Glomerular visceral epithelial cell (primary cell): ENCODE measurements at regions not wholly inside any gene's neighbourhood (a gene's known extent, or its start where the extent isn't known, plus 50 kb on each side); places are given as distances from the start of the nearest gene placed in this dataset.
"Not testable (repeated sequence)": the region's sequence is repeated elsewhere in the genome, so short reads cannot be mapped to it uniquely, and the experiment has no call there.

Experiments used
- DNase-seq: peaks from one replicate; pipeline ENCODE4 v3.0.0-alpha.2; 2016; ENCODE audit errors: extremely low spot score

DNA sequence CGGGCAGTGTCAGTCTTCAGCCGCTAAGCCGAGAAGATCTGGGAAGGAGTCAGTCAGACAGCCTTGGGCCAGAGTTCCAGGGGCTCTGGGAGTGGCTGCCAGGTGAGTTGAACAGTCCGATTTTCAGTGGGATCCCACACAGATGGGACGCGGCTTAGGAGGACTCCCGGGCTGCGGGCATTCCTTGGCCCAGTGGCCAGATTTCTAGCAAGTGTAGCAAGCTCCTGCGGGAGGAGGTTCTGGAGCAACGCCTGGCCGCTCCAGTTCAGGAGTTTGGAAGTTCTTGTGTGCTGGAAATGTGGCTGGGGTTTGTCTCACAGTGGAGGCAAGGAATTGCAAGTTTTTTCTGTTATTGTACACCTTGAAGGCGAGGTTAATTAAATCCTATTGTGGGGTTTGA lies 414.0 kb upstream of the EPHA7 start:
- DNase-seq: not testable (repeated sequence)

DNA sequence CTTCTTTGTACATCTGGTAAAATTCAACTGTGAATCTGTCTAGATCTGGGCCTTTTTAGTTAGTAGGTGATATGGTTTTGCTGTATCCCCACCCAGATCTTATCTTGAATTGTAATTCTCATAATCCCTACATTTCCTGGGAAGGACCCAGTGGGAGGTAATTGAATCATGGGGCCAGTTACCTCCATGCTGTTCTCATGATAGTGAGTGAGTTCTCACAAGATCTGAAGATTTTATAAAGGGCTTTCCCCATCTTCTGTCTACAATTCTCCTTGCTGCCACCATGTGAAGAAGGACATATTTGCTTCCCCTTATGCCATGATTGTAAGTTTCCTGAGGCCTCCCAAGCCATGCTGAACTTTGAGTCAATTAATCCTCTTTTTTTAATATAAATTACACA lies 410.4 kb upstream of the EPHA7 start:
- DNase-seq: not testable (repeated sequence)

- no peak for DNase-seq
These were observed 409.6 kb upstream of the EPHA7 start for GRCh38 chr6:93829009-93829408.

DNA sequence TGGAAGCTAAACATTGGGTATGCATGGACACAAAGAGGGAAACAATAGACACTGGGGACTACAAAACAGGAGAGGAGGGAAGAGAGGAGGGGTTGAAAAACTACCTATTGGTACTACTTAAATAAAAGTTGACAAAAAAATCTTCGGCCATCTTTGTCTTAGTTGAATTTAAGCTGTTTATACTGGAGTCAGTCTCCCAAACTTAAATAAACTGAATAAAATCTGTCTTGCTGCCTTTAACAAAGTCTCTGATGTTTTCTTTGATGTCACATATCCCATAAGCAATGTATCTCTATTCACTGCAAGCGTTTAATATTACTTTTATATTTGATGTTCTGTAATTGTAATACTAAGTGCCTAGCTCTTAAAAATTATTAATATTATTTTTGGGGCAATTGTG lies 409.2 kb upstream of the EPHA7 start:
- DNase-seq: no peak

- no peak for DNase-seq
These were observed 408.4 kb upstream of the EPHA7 start for GRCh38 chr6:93827728-93828127.

DNA sequence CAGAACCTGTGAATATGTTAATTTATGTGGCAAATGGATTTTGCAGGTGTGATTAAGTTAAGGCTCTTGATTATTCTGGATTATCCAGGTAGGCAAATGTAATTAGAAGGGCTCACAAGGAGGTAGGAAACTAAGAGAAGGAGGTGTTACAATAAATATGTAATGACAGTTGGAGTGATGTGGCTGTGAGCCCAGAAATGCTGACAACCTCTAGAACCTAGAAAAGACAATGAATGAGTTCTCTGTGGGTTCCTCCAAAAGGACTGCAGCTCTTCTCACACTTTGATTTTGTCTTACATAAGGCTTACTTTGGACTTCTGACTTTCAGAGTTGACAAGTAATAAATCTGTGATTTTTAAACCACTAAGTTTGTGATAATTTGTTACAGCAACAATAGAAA lies 406.6 kb upstream of the EPHA7 start:
- no peak for DNase-seq

GRCh38 chr6:93823489-93823888 lies 404.1 kb upstream of the EPHA7 start:
- no peak for DNase-seq

- DNase-seq: no peak
These were observed 403.3 kb upstream of the EPHA7 start for GRCh38 chr6:93822434-93823265.

DNA sequence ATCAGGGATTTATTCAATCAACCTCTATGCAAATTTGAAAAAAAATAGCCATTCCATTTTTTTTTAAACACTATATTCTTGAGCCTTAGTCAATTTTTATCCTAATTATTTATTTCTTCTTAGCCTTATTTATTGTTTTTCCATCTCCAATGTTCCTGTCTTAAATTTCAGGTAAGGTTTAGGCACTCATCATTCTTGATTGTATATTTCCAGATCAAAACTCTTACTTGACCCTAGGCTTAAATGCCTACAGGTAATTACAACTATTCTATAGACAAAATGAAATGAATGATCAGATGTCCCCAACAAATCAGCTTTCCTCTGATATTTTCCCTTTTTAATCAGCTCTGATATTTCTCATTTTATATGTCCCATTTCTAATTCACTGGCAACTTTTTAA lies 402.6 kb upstream of the EPHA7 start:
- DNase-seq: no peak

DNA sequence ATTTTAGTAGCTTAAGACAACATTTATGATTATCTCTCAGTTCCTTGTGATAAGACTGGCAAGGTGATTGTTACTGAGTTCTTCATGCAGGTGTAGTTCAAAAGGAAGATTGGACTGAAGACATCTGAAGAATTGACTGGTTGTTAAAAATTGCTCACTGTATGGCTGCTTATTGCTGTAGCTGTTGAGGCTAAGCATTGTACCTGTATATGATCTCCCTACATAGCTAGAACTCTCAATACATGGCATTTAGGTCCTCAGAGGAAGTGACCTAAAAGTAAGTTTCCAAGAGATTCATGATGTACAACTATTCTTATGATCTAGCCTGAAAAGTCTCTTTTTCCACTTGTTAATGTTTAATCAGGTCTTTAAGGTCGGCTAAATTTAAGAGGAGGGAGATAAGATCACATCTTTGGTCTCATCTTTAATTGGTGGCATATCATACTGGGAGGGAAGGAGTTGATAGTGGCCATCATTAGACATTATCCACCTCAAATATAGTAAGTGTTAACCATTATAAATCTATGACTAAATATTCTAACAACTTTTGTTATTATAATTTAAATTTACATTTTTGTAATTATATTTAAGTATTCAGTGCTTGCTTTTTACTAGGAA lies 401.2 kb upstream of the EPHA7 start:
- no peak for DNase-seq

DNA sequence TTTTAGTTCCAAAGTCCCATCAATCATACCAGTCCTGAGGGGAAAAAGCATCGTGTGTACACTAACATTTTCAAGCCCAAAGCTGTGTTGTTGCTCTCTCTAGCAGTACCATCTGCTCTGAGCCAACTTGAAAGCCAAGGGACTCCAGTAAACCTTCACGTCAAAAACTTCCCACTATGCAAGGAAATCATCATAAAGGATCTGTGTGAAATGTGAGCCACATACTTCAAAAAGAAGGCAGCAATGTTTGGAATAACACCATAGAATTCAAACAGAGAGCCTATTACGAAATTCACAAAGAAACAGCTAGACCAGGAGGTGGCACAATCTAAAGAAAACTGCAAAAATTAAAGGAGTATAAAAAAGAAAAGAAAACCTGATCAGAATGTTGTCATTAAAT lies 399.8 kb upstream of the EPHA7 start:
- no peak for DNase-seq

GRCh38 chr6:93817937-93818336 lies 398.6 kb upstream of the EPHA7 start:
- DNase-seq: no peak

GRCh38 chr6:93806409-93807270 lies 387.3 kb upstream of the EPHA7 start:
- DNase-seq: no peak

GRCh38 chr6:93801101-93801847 lies 381.9 kb upstream of the EPHA7 start:
- no peak for DNase-seq

GRCh38 chr6:93799226-93799625 lies 379.9 kb upstream of the EPHA7 start:
- peak; percentile 49 for DNase-seq

DNA sequence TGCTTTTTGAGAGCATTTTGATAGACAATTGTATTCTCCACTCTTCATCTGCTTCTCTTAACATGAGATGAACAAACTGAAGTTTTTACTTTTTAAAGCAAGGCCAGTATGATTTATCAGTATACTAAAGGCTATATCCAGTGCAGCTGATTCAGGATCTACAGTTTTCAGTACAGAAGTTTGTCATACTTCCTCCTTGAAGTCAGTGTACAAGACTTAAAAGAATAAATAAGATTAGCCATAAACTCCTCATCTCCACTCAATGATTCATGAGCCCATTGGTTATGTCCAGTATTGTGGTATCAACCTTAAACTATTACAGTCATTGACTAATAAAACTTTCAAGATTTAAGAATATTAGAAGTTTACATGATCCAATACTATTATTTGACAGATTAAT lies 374.8 kb upstream of the EPHA7 start:
- no peak for DNase-seq

DNA sequence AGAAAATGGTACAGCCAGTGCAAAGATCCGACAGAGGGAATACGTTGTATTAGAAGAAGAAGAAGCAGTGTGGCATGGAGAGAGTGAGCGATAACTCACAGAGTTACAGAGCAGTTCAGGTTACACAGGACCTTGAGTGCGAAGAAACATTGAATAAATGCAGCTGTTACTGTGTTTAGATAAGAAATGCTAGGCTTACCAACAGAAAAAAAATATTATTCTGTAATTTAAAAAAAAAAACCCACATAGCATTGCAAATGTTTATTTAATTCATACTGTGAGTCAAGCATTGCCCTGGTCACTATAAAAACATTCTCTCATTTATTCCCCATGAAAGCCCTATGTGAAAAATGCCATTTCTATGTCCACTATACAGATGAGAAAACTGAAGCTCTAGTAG lies 373.4 kb upstream of the EPHA7 start:
- DNase-seq: no peak

DNA sequence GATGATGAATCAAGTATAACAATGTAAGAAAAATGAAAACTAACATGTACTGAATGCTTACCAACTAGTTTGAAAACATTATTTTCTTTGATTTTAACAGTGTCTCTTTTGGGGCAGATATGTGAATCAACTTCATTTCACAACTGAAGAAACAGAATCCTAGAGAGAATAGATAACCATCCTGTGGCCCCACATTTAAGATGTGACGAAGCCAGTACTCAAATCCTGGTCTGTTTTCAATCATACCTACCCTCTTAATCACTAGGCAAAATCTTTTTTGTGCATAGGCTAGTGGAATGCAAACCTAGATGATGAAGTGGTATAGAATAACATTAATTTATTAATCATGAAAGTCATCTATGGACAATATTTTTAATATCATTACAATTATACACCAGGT lies 371.6 kb upstream of the EPHA7 start:
- no peak for DNase-seq

GRCh38 chr6:93789532-93789931 lies 370.2 kb upstream of the EPHA7 start:
- no peak for DNase-seq

GRCh38 chr6:93787841-93788240 lies 368.5 kb upstream of the EPHA7 start:
- DNase-seq: peak; percentile 45

- peak; percentile 56 for DNase-seq
These were observed 367.3 kb upstream of the EPHA7 start for GRCh38 chr6:93786474-93787330.
